C4-2B (cell line): ENCODE measurements at regions not wholly inside any gene's neighbourhood (a gene's known extent, or its start where the extent isn't known, plus 50 kb on each side); places are given as distances from the start of the nearest gene placed in this dataset.

Source experiments
- ZFX ChIP-seq: fragments of 450-650 bp; IDR thresholded peaks from 2 replicates; pipeline ENCODE4 v1.6.1; 2017
- TF ChIP-seq, protein P1 (sequence below): fragments of 450-650 bp; conservative IDR thresholded peaks from 2 replicates; pipeline ENCODE4 v1.5.1; 2017; ENCODE audit warnings: mild to moderate bottlenecking

DNA sequence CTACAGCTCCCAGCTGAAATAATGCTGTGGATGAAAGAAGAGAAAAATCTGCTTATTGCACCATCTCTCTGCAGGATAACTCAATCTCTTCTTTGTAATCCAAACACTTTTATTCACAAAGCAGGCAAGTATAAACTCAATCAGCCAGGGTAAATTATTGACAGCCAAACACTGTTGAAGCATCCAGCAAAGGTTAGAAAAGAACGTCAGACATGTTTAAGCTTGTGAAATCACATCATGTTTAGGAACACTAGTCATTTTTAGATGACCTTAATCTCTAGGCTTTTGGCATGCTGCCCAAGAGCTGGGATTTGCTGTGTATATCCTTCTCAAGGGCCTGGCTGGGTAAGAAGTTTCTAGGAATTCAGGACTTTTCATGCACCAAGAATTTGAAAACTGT, 1148.1 kb upstream of the FANCL start:
- TF ChIP-seq, protein P1, sequence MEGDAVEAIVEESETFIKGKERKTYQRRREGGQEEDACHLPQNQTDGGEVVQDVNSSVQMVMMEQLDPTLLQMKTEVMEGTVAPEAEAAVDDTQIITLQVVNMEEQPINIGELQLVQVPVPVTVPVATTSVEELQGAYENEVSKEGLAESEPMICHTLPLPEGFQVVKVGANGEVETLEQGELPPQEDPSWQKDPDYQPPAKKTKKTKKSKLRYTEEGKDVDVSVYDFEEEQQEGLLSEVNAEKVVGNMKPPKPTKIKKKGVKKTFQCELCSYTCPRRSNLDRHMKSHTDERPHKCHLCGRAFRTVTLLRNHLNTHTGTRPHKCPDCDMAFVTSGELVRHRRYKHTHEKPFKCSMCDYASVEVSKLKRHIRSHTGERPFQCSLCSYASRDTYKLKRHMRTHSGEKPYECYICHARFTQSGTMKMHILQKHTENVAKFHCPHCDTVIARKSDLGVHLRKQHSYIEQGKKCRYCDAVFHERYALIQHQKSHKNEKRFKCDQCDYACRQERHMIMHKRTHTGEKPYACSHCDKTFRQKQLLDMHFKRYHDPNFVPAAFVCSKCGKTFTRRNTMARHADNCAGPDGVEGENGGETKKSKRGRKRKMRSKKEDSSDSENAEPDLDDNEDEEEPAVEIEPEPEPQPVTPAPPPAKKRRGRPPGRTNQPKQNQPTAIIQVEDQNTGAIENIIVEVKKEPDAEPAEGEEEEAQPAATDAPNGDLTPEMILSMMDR, result no peak
- no peak for TF ChIP-seq ZFX
